ENCODE measurements at regions not wholly inside any gene's neighbourhood (a gene's known extent, or its start where the extent isn't known, plus 50 kb on each side); places are given as distances from the start of the nearest gene placed in this dataset.

- DNase-seq: no peak
- Histone ChIP-seq H3K9me3 (replicated peaks in 1 of 3) (no peaks in the 10 kb centered on the region), H3K27ac (no peak overlapping the region), H3K4me3 (no peak overlapping the region), H3K27me3 (no peaks in the 10 kb centered on the region), H3K4me1 (replicated peaks in 1 of 2) (no peaks in the 10 kb centered on the region), H3K36me3 (replicated peaks in 1 of 2) (no peaks in the 10 kb centered on the region)
- intact Hi-C loops (cut with DNase I): no loop called here
- no peak for TF ChIP-seq POLR2A (IDR thresholded peaks at IDR 0.05)
- TF ChIP-seq CTCF (IDR thresholded peaks at IDR 0.05): no peak
- WGBS, 4 donors: 49 to 58% (median 51%) methylated on average over 3 of the region's 3 CpGs
Observed at GRCh38 chr6:8991844-8992243, 556.5 kb upstream of the SLC35B3 start.

GRCh38 chr6:8990075-8990474 is 554.7 kb upstream of the SLC35B3 start:
- no peaks in the 10 kb centered on the region for H3K4me1 ChIP-seq (replicated peaks in 1 of 2)
- no peak overlapping the region for H3K4me3 ChIP-seq
- no peaks in the 10 kb centered on the region for H3K36me3 ChIP-seq (replicated peaks in 1 of 2)
- TF ChIP-seq POLR2A (IDR thresholded peaks at IDR 0.05): no peak
- no peak for TF ChIP-seq CTCF (IDR thresholded peaks at IDR 0.05)
- no peaks in the 10 kb centered on the region for H3K27me3 ChIP-seq
- WGBS, 4 donors: 87 to 98% (median 94%) methylated on average over 2 of the region's 2 CpGs
- intact Hi-C loops (cut with DNase I): no loop called here
- no peaks in the 10 kb centered on the region for H3K9me3 ChIP-seq (replicated peaks in 1 of 3)
- no peak for DNase-seq
- no peak overlapping the region for H3K27ac ChIP-seq

- Histone ChIP-seq H3K36me3 (replicated peaks in 1 of 2) (no peaks in the 10 kb centered on the region), H3K9me3 (replicated peaks in 1 of 3) (no peaks in the 10 kb centered on the region), H3K4me1 (replicated peaks in 1 of 2) (no peaks in the 10 kb centered on the region), H3K4me3 (no peak overlapping the region), H3K27me3 (no peaks in the 10 kb centered on the region), H3K27ac (no peak overlapping the region)
- WGBS, 4 donors: 4 to 7% (median 6%) methylated on average over 10 of the region's 10 CpGs
- intact Hi-C loops (cut with DNase I): loop anchor here (10.0 kb wide), 3 partner anchors 432 to 1452 kb away; no protein-coding TSS in a partner anchor
- TF ChIP-seq POLR2A (IDR thresholded peaks at IDR 0.05): no peak
- TF ChIP-seq CTCF (IDR thresholded peaks at IDR 0.05): peak; percentile 86 to 98 (median 90)
- DNase-seq: peak; percentile 42 to 84 (median 68)
Observed at GRCh38 chr6:8983202-8983688, 547.9 kb upstream of the SLC35B3 start.

GRCh38 chr6:8982668-8983067 is 547.3 kb upstream of the SLC35B3 start:
- Histone ChIP-seq H3K27ac (no peak overlapping the region), H3K27me3 (no peaks in the 10 kb centered on the region), H3K9me3 (replicated peaks in 1 of 3) (no peaks in the 10 kb centered on the region), H3K4me3 (no peak overlapping the region), H3K36me3 (replicated peaks in 1 of 2) (no peaks in the 10 kb centered on the region), H3K4me1 (replicated peaks in 1 of 2) (no peaks in the 10 kb centered on the region)
- no peak for DNase-seq
- intact Hi-C loops (cut with DNase I): loop anchor here (10.0 kb wide), 3 partner anchors 432 to 1452 kb away; no protein-coding TSS in a partner anchor
- 41 to 54% (median 48%) methylated on average over 9 of the region's 9 CpGs for WGBS, 4 donors
- TF ChIP-seq CTCF (IDR thresholded peaks at IDR 0.05): no peak
- no peak for TF ChIP-seq POLR2A (IDR thresholded peaks at IDR 0.05)
